Bronchial epithelial cell (primary cell): ENCODE measurements at regions not wholly inside any gene's neighbourhood (a gene's known extent, or its start where the extent isn't known, plus 50 kb on each side); places are given as distances from the start of the nearest gene placed in this dataset.

Experiments
- DNase-seq: peaks from one replicate; pipeline ENCODE4 v3.0.0-alpha.2; 2010; ENCODE audit warnings: low read depth
- FAIRE-seq: peaks from 2 replicates; lab custom pipeline; 2011; peaks lifted over from hg19 to GRCh38; lab: Jason Lieb, UNC
- H3K27me3 ChIP-seq: 2 replicates; pipeline ENCODE4 v1.5.1; 2011; ENCODE audit warnings: low read length; ENCODE audit not compliant: control insufficient read depth, insufficient read depth
- H3K36me3 ChIP-seq: 2 replicates; pipeline ENCODE4 v1.5.1; 2011; ENCODE audit warnings: low read length; ENCODE audit not compliant: control insufficient read depth, insufficient read depth
- H3K4me3 ChIP-seq: 2 replicates; pipeline ENCODE4 v1.5.1; 2011; ENCODE audit warnings: mild to moderate bottlenecking, low read depth, low read length, control low read depth
- CTCF ChIP-seq: IDR thresholded peaks from 2 replicates; pipeline ENCODE4 v1.5.1; 2011; ENCODE audit warnings: mild to moderate bottlenecking, moderate library complexity, low read length, control low read depth, inconsistent platforms; ENCODE audit not compliant: insufficient read depth, severe bottlenecking

GRCh38 chr15:80350941-80351610 is 53.1 kb upstream of the ARNT2 start:
- DNase-seq (no peak), FAIRE-seq (no peak)
- TF ChIP-seq CTCF = no peak
- Histone ChIP-seq H3K36me3 (no peaks in the 10 kb centered on the region), H3K4me3 (no peak overlapping the region), H3K27me3 (no peaks in the 10 kb centered on the region)
